ENCODE measurements at regions not wholly inside any gene's neighbourhood (a gene's known extent, or its start where the extent isn't known, plus 50 kb on each side); places are given as distances from the start of the nearest gene placed in this dataset.
"Not testable (repeated sequence)": the region's sequence is repeated elsewhere in the genome, so short reads cannot be mapped to it uniquely, and the experiment has no call there.

GRCh38 chr4:86413426-86413825 is 53.6 kb upstream of the MAPK10 start:
- DNase-seq = not testable (repeated sequence)

- no peak for DNase-seq
Observed at GRCh38 chr4:86414686-86415085, 54.8 kb upstream of the MAPK10 start.

GRCh38 chr4:86416081-86416480 is 56.2 kb upstream of the MAPK10 start:
- no peak for DNase-seq

- no peak for DNase-seq
Observed at GRCh38 chr4:86421461-86421860, 61.6 kb upstream of the MAPK10 start.

GRCh38 chr4:86431543-86432116 is 71.8 kb upstream of the MAPK10 start:
- no peak for DNase-seq

- DNase-seq = no peak
Observed at GRCh38 chr4:86432559-86433134, 72.8 kb upstream of the MAPK10 start.

- no peak for DNase-seq
Observed at GRCh38 chr4:86439293-86439692, 79.4 kb upstream of the MAPK10 start.

- DNase-seq = no peak
Observed at GRCh38 chr4:86441175-86441936, 81.5 kb upstream of the MAPK10 start.

GRCh38 chr4:86442881-86443280 is 83.0 kb upstream of the MAPK10 start:
- DNase-seq = no peak

- DNase-seq = no peak
Observed at GRCh38 chr4:86443495-86443894, 83.6 kb upstream of the MAPK10 start.

- DNase-seq = no peak
Observed at GRCh38 chr4:86446996-86447395, 87.1 kb upstream of the MAPK10 start.

GRCh38 chr4:86448871-86449270 is 89.0 kb upstream of the MAPK10 start:
- DNase-seq = no peak

- no peak for DNase-seq
Observed at GRCh38 chr4:86449746-86450588, 90.1 kb upstream of the MAPK10 start.

GRCh38 chr4:86450861-86451260 is 91.0 kb upstream of the MAPK10 start:
- no peak for DNase-seq

GRCh38 chr4:86451560-86452330 is 91.9 kb upstream of the MAPK10 start:
- DNase-seq = no peak

- no peak for DNase-seq
Observed at GRCh38 chr4:86452422-86452891, 92.6 kb upstream of the MAPK10 start.

GRCh38 chr4:86452924-86453531 is 93.2 kb upstream of the MAPK10 start:
- no peak for DNase-seq

- DNase-seq = not testable (repeated sequence)
Observed at GRCh38 chr4:86453611-86454072, 93.8 kb upstream of the MAPK10 start.

- no peak for DNase-seq
Observed at GRCh38 chr4:86461849-86462248, 102.0 kb upstream of the MAPK10 start.

- DNase-seq = no peak
Observed at GRCh38 chr4:86472377-86473019, 112.6 kb upstream of the MAPK10 start.

- DNase-seq = not testable (repeated sequence)
Observed at GRCh38 chr4:86478151-86478550, 116.0 kb upstream of the PTPN13 start.
